ENCODE measurements at regions not wholly inside any gene's neighbourhood (a gene's known extent, or its start where the extent isn't known, plus 50 kb on each side); places are given as distances from the start of the nearest gene placed in this dataset.
A peak's percentile ranks its signal among the peaks of the same experiment; 100 is the strongest.

DNA sequence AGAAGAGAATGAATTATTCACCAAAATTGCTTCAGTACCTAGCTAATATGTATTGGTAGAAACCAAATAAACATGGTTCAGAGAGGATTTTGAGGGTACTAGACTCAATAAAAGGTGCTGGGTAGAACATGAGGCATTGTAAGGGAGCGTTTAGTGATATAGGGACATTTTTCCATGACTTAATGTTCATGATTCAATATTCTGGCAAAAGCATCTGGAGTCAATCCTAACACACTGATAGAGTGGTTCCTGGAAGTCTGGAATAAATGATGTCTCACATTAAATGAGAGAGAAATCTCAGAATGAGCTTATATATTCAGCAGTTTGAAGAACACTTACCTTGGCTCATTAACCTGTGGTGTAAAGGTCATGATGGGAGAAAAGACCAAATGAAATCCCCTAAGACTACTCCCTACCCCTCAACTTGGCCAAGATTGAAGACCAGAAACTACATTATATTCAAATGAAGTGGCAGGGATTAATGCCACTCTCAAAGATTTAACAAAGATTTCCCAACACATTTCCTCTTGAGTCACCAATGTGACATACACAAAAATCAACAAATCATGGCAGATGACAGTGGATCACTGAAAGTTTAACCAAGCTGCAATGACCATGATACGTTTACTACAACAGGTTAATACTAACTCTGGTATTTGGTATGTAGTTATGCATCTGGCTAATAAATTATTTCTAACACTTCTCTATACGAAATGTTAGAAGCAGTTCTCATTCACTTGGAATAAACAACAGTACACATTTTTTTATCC, 309.5 kb downstream of the SATB2 start:
- Histone ChIP-seq H3K4me3 (ENCODE audit: low read length) (no peak overlapping the region), H3K79me2 (ENCODE audit: low read length) (no peaks in the 10 kb centered on the region), H3K9ac (ENCODE audit: low read length) (no peak overlapping the region), H3K27me3 (ENCODE audit: low read length) (no peaks in the 10 kb centered on the region), H3K27ac (ENCODE audit: low read length) (no peak overlapping the region), H3K4me1 (ENCODE audit: insufficient read depth, low read length) (no peaks in the 10 kb centered on the region), H3K36me3 (ENCODE audit: low read depth, low read length) (no peaks in the 10 kb centered on the region), H4K20me1 (ENCODE audit: low read length) (no peaks in the 10 kb centered on the region), H3F3A (ENCODE audit: low read length, unreplicated experiment) (no peaks in the 10 kb centered on the region), H3K4me2 (ENCODE audit: low read length) (no peak overlapping the region), H2AFZ (ENCODE audit: low read length) (no peak overlapping the region), H3K9me2 (replicated peaks; ENCODE audit: low read length) (0 out of 2 replicates have a peak, but pooled peaks cover 4% of the 10 kb centered on the region), H3K9me3 (ENCODE audit: low read length) (no peaks in the 10 kb centered on the region)
- BruUV-seq (replicated peaks): no TSS peak
- DNase-seq: peak; percentile 12
- no peak for ATAC-seq
- POLR2A ChIA-PET (ENCODE audit: unreplicated experiment): no interaction called here
- CTCF ChIA-PET: no interaction called here
- TF ChIP-seq CTCF (conservative IDR thresholded peaks at IDR 0.05; ENCODE audit: low read depth, low read length) (no peak), EZH2 (IDR thresholded peaks at IDR 0.05; ENCODE audit: low read length, unreplicated experiment) (no peak), EZH2phosphoT487 (IDR thresholded peaks at IDR 0.05; ENCODE audit: borderline replicate concordance, low read length) (no peak)
- intact Hi-C loops (cut with micrococcal nuclease): no loop called here

DNA sequence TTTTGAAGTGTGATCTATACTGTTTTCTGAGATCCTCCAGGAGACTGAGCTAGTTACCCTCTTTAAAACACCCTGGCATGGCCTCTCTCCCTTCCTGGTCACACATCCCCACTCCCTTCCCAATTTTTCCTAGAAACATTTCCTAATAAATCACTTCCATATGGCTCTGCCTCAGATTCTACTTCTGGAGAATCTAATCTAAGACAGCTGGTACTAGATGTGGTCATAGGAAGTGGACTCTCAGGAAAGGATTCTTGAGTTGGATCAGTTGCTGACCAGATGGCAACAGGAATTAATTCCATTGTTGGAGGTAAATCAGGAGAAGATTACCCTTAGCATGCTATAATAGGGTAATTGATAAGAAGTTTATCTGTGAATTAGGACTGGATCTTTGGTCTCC, 310.5 kb downstream of the SATB2 start:
- Histone ChIP-seq H3K79me2 (ENCODE audit: low read length) (no peaks in the 10 kb centered on the region), H3K9me2 (replicated peaks; ENCODE audit: low read length) (0 out of 2 replicates have a peak, but pooled peaks cover 4% of the 10 kb centered on the region), H3K4me2 (ENCODE audit: low read length) (no peak overlapping the region), H2AFZ (ENCODE audit: low read length) (no peak overlapping the region), H3K36me3 (ENCODE audit: low read depth, low read length) (no peaks in the 10 kb centered on the region), H4K20me1 (ENCODE audit: low read length) (no peaks in the 10 kb centered on the region), H3K27ac (ENCODE audit: low read length) (no peak overlapping the region), H3K27me3 (ENCODE audit: low read length) (no peaks in the 10 kb centered on the region), H3K4me1 (ENCODE audit: insufficient read depth, low read length) (no peaks in the 10 kb centered on the region), H3K4me3 (ENCODE audit: low read length) (no peak overlapping the region), H3K9ac (ENCODE audit: low read length) (no peak overlapping the region), H3K9me3 (ENCODE audit: low read length) (no peaks in the 10 kb centered on the region), H3F3A (ENCODE audit: low read length, unreplicated experiment) (no peaks in the 10 kb centered on the region)
- ATAC-seq (no peak), DNase-seq (no peak)
- intact Hi-C loops (cut with micrococcal nuclease): no loop called here
- no TSS peak for BruUV-seq (replicated peaks)
- ChIA-PET CTCF (no interaction called here), POLR2A (ENCODE audit: unreplicated experiment) (no interaction called here)
- TF ChIP-seq CTCF (conservative IDR thresholded peaks at IDR 0.05; ENCODE audit: low read depth, low read length) (no peak), EZH2 (IDR thresholded peaks at IDR 0.05; ENCODE audit: low read length, unreplicated experiment) (no peak), EZH2phosphoT487 (IDR thresholded peaks at IDR 0.05; ENCODE audit: borderline replicate concordance, low read length) (no peak)

DNA sequence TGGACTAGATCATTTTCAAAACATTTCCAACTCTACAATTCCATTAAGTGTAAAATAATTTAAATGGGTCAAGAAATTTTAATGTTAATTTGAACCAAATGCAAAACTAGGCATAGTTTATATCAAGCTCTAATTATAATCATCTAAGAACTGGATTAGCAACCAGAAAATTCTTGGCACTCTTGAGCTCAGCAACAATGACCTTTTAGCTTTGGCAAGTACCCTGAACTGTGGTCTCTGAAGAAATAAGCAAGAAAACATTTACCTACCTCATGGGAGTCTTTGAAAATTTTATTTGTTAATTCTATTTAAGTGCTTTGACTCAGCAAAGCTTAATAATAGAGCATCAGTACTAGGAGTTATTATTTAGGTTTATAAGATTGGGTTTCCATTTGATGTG, 313.2 kb downstream of the SATB2 start:
- ATAC-seq: no peak
- ChIA-PET POLR2A (ENCODE audit: unreplicated experiment) (no interaction called here), CTCF (no interaction called here)
- H3K9me2 ChIP-seq (replicated peaks; ENCODE audit: low read length): 0 out of 2 replicates have a peak, but pooled peaks cover 4% of the 10 kb centered on the region
- no peaks in the 10 kb centered on the region for H3F3A ChIP-seq (ENCODE audit: low read length, unreplicated experiment)
- H3K36me3 ChIP-seq (ENCODE audit: low read depth, low read length): no peaks in the 10 kb centered on the region
- no peaks in the 10 kb centered on the region for H3K79me2 ChIP-seq (ENCODE audit: low read length)
- intact Hi-C loops (cut with micrococcal nuclease): no loop called here
- H3K4me1 ChIP-seq (ENCODE audit: insufficient read depth, low read length): no peaks in the 10 kb centered on the region
- H3K9ac ChIP-seq (ENCODE audit: low read length): no peak overlapping the region
- no peak for DNase-seq
- H2AFZ ChIP-seq (ENCODE audit: low read length): no peak overlapping the region
- H3K9me3 ChIP-seq (ENCODE audit: low read length): no peaks in the 10 kb centered on the region
- no peak overlapping the region for H3K27ac ChIP-seq (ENCODE audit: low read length)
- no TSS peak for BruUV-seq (replicated peaks)
- no peak overlapping the region for H3K4me2 ChIP-seq (ENCODE audit: low read length)
- TF ChIP-seq EZH2 (IDR thresholded peaks at IDR 0.05; ENCODE audit: low read length, unreplicated experiment): no peak
- no peak for TF ChIP-seq CTCF (conservative IDR thresholded peaks at IDR 0.05; ENCODE audit: low read depth, low read length)
- no peak for TF ChIP-seq EZH2phosphoT487 (IDR thresholded peaks at IDR 0.05; ENCODE audit: borderline replicate concordance, low read length)
- no peaks in the 10 kb centered on the region for H4K20me1 ChIP-seq (ENCODE audit: low read length)
- no peak overlapping the region for H3K4me3 ChIP-seq (ENCODE audit: low read length)
- no peaks in the 10 kb centered on the region for H3K27me3 ChIP-seq (ENCODE audit: low read length)

All from PC-3 (cell line).